Neural progenitor cell (in vitro differentiated cells): ENCODE measurements at regions not wholly inside any gene's neighbourhood (a gene's known extent, or its start where the extent isn't known, plus 50 kb on each side); places are given as distances from the start of the nearest gene placed in this dataset.

Experiments
- DNase-seq: peaks from one replicate; pipeline ENCODE4 v3.0.0-alpha.2; 2016; ENCODE audit warnings: low spot score
- H2AFZ ChIP-seq: fragments of 200-600 bp; sonication (generic); replicated peaks from 2 replicates; pipeline ENCODE4 v1.6.1; 2016; ENCODE audit warnings: antibody characterized with exemption
- H3F3A ChIP-seq: fragments of 200-600 bp; sonication (generic); 2 replicates; pipeline ENCODE4 v1.6.1; 2016; ENCODE audit warnings: antibody characterized with exemption, low read depth
- H3K27ac ChIP-seq: fragments of 200-600 bp; sonication (generic); 2 replicates; pipeline ENCODE4 v1.5.1; 2016; ENCODE audit warnings: mild to moderate bottlenecking
- H3K27me3 ChIP-seq: fragments of 200-600 bp; sonication (generic); 2 replicates; pipeline ENCODE4 v1.6.1; 2016; ENCODE audit warnings: mild to moderate bottlenecking, moderate library complexity
- H3K36me3 ChIP-seq: fragments of 200-600 bp; sonication (generic); 2 replicates; pipeline ENCODE4 v1.5.1; 2016
- H3K4me1 ChIP-seq: fragments of 200-600 bp; sonication (generic); 2 replicates; pipeline ENCODE4 v1.6.1; 2016; ENCODE audit warnings: mixed run types
- H3K4me2 ChIP-seq: fragments of 200-600 bp; sonication (generic); 2 replicates; pipeline ENCODE4 v1.6.1; 2016
- H3K4me3 ChIP-seq: fragments of 200-600 bp; sonication (generic); 2 replicates; pipeline ENCODE4 v1.5.1; 2016
- H3K79me2 ChIP-seq: fragments of 200-600 bp; sonication (generic); 2 replicates; pipeline ENCODE4 v1.6.1; 2016; ENCODE audit warnings: low read depth
- H3K9ac ChIP-seq: fragments of 200-600 bp; sonication (generic); 2 replicates; pipeline ENCODE4 v1.6.1; 2016
- H3K9me3 ChIP-seq: fragments of 200-600 bp; sonication (generic); 2 replicates; pipeline ENCODE4 v1.5.1; 2016; ENCODE audit warnings: low read depth
- H4K20me1 ChIP-seq: fragments of 200-600 bp; sonication (generic); 2 replicates; pipeline ENCODE4 v1.6.1; 2016; ENCODE audit warnings: low read depth
- H3K27ac Mint-ChIP-seq: 3 replicates; pipeline ENCODE4 v1.8.0; 2021; ENCODE audit warnings: mixed read lengths
- H3K27me3 Mint-ChIP-seq: 2 replicates; pipeline ENCODE4 v1.8.0; 2022; ENCODE audit warnings: low read depth, mild to moderate bottlenecking, inconsistent platforms, moderate library complexity, mixed read lengths; ENCODE audit not compliant: insufficient read depth
- H3K36me3 Mint-ChIP-seq: 3 replicates; pipeline ENCODE4 v1.8.0; 2021; ENCODE audit warnings: mixed read lengths
- H3K4me1 Mint-ChIP-seq: 3 replicates; pipeline ENCODE4 v1.8.0; 2021; ENCODE audit warnings: mixed read lengths
- H3K4me3 Mint-ChIP-seq: 3 replicates; pipeline ENCODE4 v1.8.0; 2021; ENCODE audit warnings: mild to moderate bottlenecking, moderate library complexity, mixed read lengths
- H3K9me3 Mint-ChIP-seq: 3 replicates; pipeline ENCODE4 v1.8.0; 2020; ENCODE audit warnings: mixed read lengths
- EZH2 ChIP-seq: fragments of 200-600 bp; sonication (generic); IDR thresholded peaks from 2 replicates; pipeline ENCODE4 v1.6.1; 2017; ENCODE audit warnings: antibody characterized with exemption, mild to moderate bottlenecking, moderate library complexity
- EZH2phosphoT487 ChIP-seq: fragments of 200-600 bp; sonication (generic); IDR thresholded peaks from 2 replicates; pipeline ENCODE4 v1.6.1; 2017; ENCODE audit warnings: antibody characterized with exemption
- TF ChIP-seq, protein P1 (sequence below): fragments of 200-600 bp; sonication (generic); IDR thresholded peaks from 2 replicates; pipeline ENCODE4 v1.5.1; 2017; ENCODE audit warnings: antibody characterized with exemption, mild to moderate bottlenecking

- TF ChIP-seq EZH2phosphoT487 (no peak), EZH2 (no peak)
- TF ChIP-seq, protein P1, sequence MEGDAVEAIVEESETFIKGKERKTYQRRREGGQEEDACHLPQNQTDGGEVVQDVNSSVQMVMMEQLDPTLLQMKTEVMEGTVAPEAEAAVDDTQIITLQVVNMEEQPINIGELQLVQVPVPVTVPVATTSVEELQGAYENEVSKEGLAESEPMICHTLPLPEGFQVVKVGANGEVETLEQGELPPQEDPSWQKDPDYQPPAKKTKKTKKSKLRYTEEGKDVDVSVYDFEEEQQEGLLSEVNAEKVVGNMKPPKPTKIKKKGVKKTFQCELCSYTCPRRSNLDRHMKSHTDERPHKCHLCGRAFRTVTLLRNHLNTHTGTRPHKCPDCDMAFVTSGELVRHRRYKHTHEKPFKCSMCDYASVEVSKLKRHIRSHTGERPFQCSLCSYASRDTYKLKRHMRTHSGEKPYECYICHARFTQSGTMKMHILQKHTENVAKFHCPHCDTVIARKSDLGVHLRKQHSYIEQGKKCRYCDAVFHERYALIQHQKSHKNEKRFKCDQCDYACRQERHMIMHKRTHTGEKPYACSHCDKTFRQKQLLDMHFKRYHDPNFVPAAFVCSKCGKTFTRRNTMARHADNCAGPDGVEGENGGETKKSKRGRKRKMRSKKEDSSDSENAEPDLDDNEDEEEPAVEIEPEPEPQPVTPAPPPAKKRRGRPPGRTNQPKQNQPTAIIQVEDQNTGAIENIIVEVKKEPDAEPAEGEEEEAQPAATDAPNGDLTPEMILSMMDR, result no peak
- Mint-ChIP-seq H3K36me3 (peaks cover 2% of the 10 kb centered on the region), H3K27ac (no peak overlapping the region), H3K9me3 (peaks cover 2% of the 10 kb centered on the region), H3K27me3 (peaks cover 2% of the 10 kb centered on the region), H3K4me3 (no peak overlapping the region), H3K4me1 (peaks cover 12% of the 10 kb centered on the region)
- Histone ChIP-seq H3K4me1 (no peaks in the 10 kb centered on the region), H3K36me3 (no peaks in the 10 kb centered on the region), H3K27ac (no peak overlapping the region), H3K9me3 (no peaks in the 10 kb centered on the region), H3K27me3 (no peaks in the 10 kb centered on the region), H3K4me3 (no peak overlapping the region), H3K4me2 (no peak overlapping the region), H3K79me2 (no peaks in the 10 kb centered on the region), H2AFZ (no peak overlapping the region), H3F3A (no peaks in the 10 kb centered on the region), H4K20me1 (no peaks in the 10 kb centered on the region), H3K9ac (no peak overlapping the region)
- no peak for DNase-seq
These were observed 242.1 kb downstream of the FGFR2 start for GRCh38 chr10:121356183-121356582.

GRCh38 chr10:121357401-121357800 is 240.8 kb downstream of the FGFR2 start:
- Mint-ChIP-seq H3K4me1 (peaks cover 11% of the 10 kb centered on the region), H3K27ac (no peak overlapping the region), H3K4me3 (no peak overlapping the region), H3K36me3 (peaks cover 2% of the 10 kb centered on the region), H3K27me3 (peaks cover 3% of the 10 kb centered on the region), H3K9me3 (peaks cover 5% of the 10 kb centered on the region)
- no peaks in the 10 kb centered on the region for H3K79me2 ChIP-seq
- no peak overlapping the region for H3K4me3 ChIP-seq
- H3K36me3 ChIP-seq, result no peaks in the 10 kb centered on the region
- no peak for TF ChIP-seq EZH2
- H2AFZ ChIP-seq, result no peak overlapping the region
- no peak overlapping the region for H3K4me2 ChIP-seq
- H3K27ac ChIP-seq, result no peak overlapping the region
- H3K4me1 ChIP-seq, result no peaks in the 10 kb centered on the region
- no peaks in the 10 kb centered on the region for H3F3A ChIP-seq
- H3K27me3 ChIP-seq, result no peaks in the 10 kb centered on the region
- H3K9me3 ChIP-seq, result no peaks in the 10 kb centered on the region
- no peaks in the 10 kb centered on the region for H4K20me1 ChIP-seq
- DNase-seq, result no peak
- H3K9ac ChIP-seq, result no peak overlapping the region

- peaks cover 15% of the 10 kb centered on the region for H3K9me3 Mint-ChIP-seq
- no peaks in the 10 kb centered on the region for H3K4me1 ChIP-seq
- H3K27me3 ChIP-seq, result no peaks in the 10 kb centered on the region
- no peak overlapping the region for H2AFZ ChIP-seq
- peaks cover 8% of the 10 kb centered on the region for H3K27me3 Mint-ChIP-seq
- H3K4me2 ChIP-seq, result no peak overlapping the region
- no peak overlapping the region for H3K4me3 ChIP-seq
- H3K27ac Mint-ChIP-seq, result no peak overlapping the region
- no peaks in the 10 kb centered on the region for H3K79me2 ChIP-seq
- DNase-seq, result no peak
- H3K9me3 ChIP-seq, result no peaks in the 10 kb centered on the region
- H3F3A ChIP-seq, result no peaks in the 10 kb centered on the region
- TF ChIP-seq, protein P1, result no peak
- TF ChIP-seq EZH2phosphoT487 (no peak), EZH2 (no peak)
- H3K9ac ChIP-seq, result no peak overlapping the region
- H4K20me1 ChIP-seq, result no peaks in the 10 kb centered on the region
- no peak overlapping the region for H3K4me3 Mint-ChIP-seq
- H3K4me1 Mint-ChIP-seq, result peaks cover 7% of the 10 kb centered on the region
- H3K36me3 ChIP-seq, result no peaks in the 10 kb centered on the region
- H3K27ac ChIP-seq, result no peak overlapping the region
- H3K36me3 Mint-ChIP-seq, result no peaks in the 10 kb centered on the region
These were observed 236.2 kb downstream of the FGFR2 start for GRCh38 chr10:121362026-121362425.

DNA sequence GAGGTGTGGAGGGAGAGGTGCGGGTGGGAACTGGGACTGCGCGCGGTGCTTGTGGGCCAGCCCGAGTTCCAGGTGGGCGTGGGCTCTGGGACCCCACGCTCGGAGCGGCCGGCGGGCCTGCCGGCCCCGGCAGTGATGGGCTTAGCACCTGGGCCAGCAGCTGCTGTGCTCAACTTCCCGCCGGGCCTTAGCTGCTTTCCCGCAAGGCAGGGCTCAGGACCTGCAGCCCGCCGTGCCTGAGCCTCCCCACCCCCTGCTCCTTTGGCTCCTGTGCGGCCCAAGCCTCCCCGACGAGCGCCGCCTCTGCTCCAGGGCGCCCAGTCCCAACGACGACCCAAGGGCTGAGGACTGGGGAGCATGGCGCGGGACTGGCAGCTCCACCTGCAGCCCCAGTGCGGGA is 232.7 kb downstream of the FGFR2 start:
- no peak overlapping the region for H3K9ac ChIP-seq
- TF ChIP-seq, protein P1, result no peak
- TF ChIP-seq EZH2phosphoT487 (no peak), EZH2 (no peak)
- Mint-ChIP-seq H3K36me3 (no peaks in the 10 kb centered on the region), H3K4me1 (peaks cover 21% of the 10 kb centered on the region), H3K27ac (no peak overlapping the region), H3K9me3 (peaks cover 15% of the 10 kb centered on the region), H3K27me3 (peaks cover 8% of the 10 kb centered on the region), H3K4me3 (no peak overlapping the region)
- no peaks in the 10 kb centered on the region for H3K27me3 ChIP-seq
- no peak overlapping the region for H3K4me2 ChIP-seq
- H3K4me1 ChIP-seq, result peaks cover 22% of the 10 kb centered on the region
- H3K9me3 ChIP-seq, result no peaks in the 10 kb centered on the region
- H4K20me1 ChIP-seq, result no peaks in the 10 kb centered on the region
- H3K4me3 ChIP-seq, result no peak overlapping the region
- no peaks in the 10 kb centered on the region for H3F3A ChIP-seq
- no peaks in the 10 kb centered on the region for H3K36me3 ChIP-seq
- no peaks in the 10 kb centered on the region for H3K79me2 ChIP-seq
- DNase-seq, result no peak
- no peak overlapping the region for H3K27ac ChIP-seq
- no peak overlapping the region for H2AFZ ChIP-seq
